K562 (cell line): ENCODE measurements at regions not wholly inside any gene's neighbourhood (a gene's known extent, or its start where the extent isn't known, plus 50 kb on each side); places are given as distances from the start of the nearest gene placed in this dataset. TPM values are rescaled to one million over a fixed set of nuclear protein-coding genes. Genes with fewer than 3 reads are reported as not detected.

ENCODE experiments used
- ATAC-seq: fragments of 200-7000 bp; cut with Tn5 transposase; 3 replicates; pipeline ENCODE4 v1.9.1; 2020; ENCODE audit warnings: moderate library complexity
- BruUV-seq: library from RNA; stranded (reverse); fragments of 400-500 nt; replicated peaks from 2 replicates; lab custom pipeline; 2021; lab: Mats Ljungman, UMichigan
- CTCF ChIA-PET: fragments of 300-600 bp; formaldehyde crosslinking; extraction: SDS; loops from one replicate; lab custom pipeline; 2021; ENCODE audit warnings: low intra/inter-chr PET ratio; lab: Yijun Ruan, JAX
- POLR2A ChIA-PET: fragments of 300-600, 350-650 bp; sonication (Branson Sonifier 250); formaldehyde crosslinking; extraction: SDS; loops from one replicate; lab custom pipeline; 2021; ENCODE audit warnings: antibody characterized with exemption, inconsistent platforms; lab: Yijun Ruan, JAX
- DNase-seq, 4 experiments: peaks; one replicate each; pipeline versions ENCODE4 v3.0.0 to v3.0.0-alpha.2; 2011 to 2018; ENCODE audit warnings: low spot score in 3 of 4, mixed read lengths in 3 of 4; ENCODE audit errors: extremely low read depth in 1 of 4
- FAIRE-seq: peaks from 2 replicates; lab custom pipeline; 2011; peaks lifted over from hg19 to GRCh38; lab: Jason Lieb, UNC
- H2AFZ ChIP-seq: 2 replicates; pipeline ENCODE4 v1.6.0; 2011; ENCODE audit warnings: low read depth, low read length, control low read depth, inconsistent platforms
- H3K27ac ChIP-seq: fragments of 200-600 bp; 3 replicates; pipeline ENCODE4 v1.8.0; 2011; ENCODE audit warnings: low read depth, mild to moderate bottlenecking, control low read depth, inconsistent platforms, low read length, moderate library complexity, mixed read lengths; ENCODE audit errors: extremely low read depth
- H3K27me3 ChIP-seq, 2 experiments: fragments of 300-600 bp in 1 of 2; 2 replicates in 1 of 2; 3 replicates in 1 of 2; pipeline versions ENCODE4 v1.6.0 to v1.8.0; 2011; ENCODE audit warnings: inconsistent platforms in 2 of 2, low read length in 2 of 2, mild to moderate bottlenecking in 1 of 2, mixed read lengths in 1 of 2, moderate library complexity in 1 of 2; ENCODE audit not compliant: control insufficient read depth in 2 of 2, insufficient read depth in 2 of 2
- H3K36me3 ChIP-seq: fragments of 300-600 bp; 3 replicates; pipeline ENCODE4 v1.8.0; 2011; ENCODE audit warnings: mild to moderate bottlenecking, low read length, inconsistent platforms; ENCODE audit not compliant: control insufficient read depth, insufficient read depth
- H3K4me1 ChIP-seq, 2 experiments: fragments of 200-600 bp in 1 of 2; replicated peaks in 1 of 2; 2 replicates in 1 of 2; 3 replicates in 1 of 2; pipeline versions ENCODE4 v1.5.1 to v1.8.0; 2011; ENCODE audit warnings: inconsistent platforms in 2 of 2, low read length in 2 of 2, mild to moderate bottlenecking in 1 of 2, mixed read lengths in 1 of 2, moderate library complexity in 1 of 2; ENCODE audit not compliant: control insufficient read depth in 2 of 2, insufficient read depth in 2 of 2
- H3K4me2 ChIP-seq: 2 replicates; pipeline ENCODE4 v1.6.1; 2011; ENCODE audit warnings: low read length, control low read depth, inconsistent platforms, mixed read lengths; ENCODE audit not compliant: insufficient read depth
- H3K4me3 ChIP-seq: fragments of 200-600 bp; sonication (generic), shearing (Covaris generic); 2 replicates; pipeline ENCODE4 v1.5.1; 2016; ENCODE audit warnings: control low read depth, inconsistent platforms
- H3K79me2 ChIP-seq: fragments of 200-600 bp; 3 replicates; pipeline ENCODE4 v1.8.0; 2011; ENCODE audit warnings: low read length, inconsistent platforms; ENCODE audit not compliant: control insufficient read depth, insufficient read depth
- H3K9ac ChIP-seq, 2 experiments: 2 replicates each; pipeline versions ENCODE4 v1.6.0 to v1.6.1; 2011; ENCODE audit warnings: low read depth in 2 of 2, low read length in 2 of 2, control low read depth in 1 of 2, inconsistent platforms in 1 of 2, mild to moderate bottlenecking in 1 of 2, mixed read lengths in 1 of 2; ENCODE audit not compliant: insufficient read depth in 1 of 2
- H3K9me1 ChIP-seq: one replicate; pipeline ENCODE4 v1.6.0; 2011; ENCODE audit warnings: inconsistent platforms, mild to moderate bottlenecking, low read length, moderate library complexity; ENCODE audit not compliant: control insufficient read depth, insufficient read depth
- H3K9me3 ChIP-seq: replicated peaks from 2 replicates; pipeline ENCODE4 v1.5.1; 2011; ENCODE audit warnings: low read depth, low read length, inconsistent platforms; ENCODE audit not compliant: control insufficient read depth, insufficient read depth
- H4K20me1 ChIP-seq: replicated peaks from 2 replicates; pipeline ENCODE4 v1.6.1; 2011; ENCODE audit warnings: low read length, inconsistent platforms, mixed read lengths; ENCODE audit not compliant: control insufficient read depth, insufficient read depth
- CHD2 ChIP-seq: IDR thresholded peaks from 2 replicates; pipeline ENCODE4 v1.6.1; 2011; ENCODE audit warnings: low read depth, low read length
- IFI16 ChIP-seq: fragments of 250-450 bp; sonication (Bioruptor Pico); IDR thresholded peaks from 2 replicates; pipeline ENCODE4 v2.1.2; 2022; ENCODE audit warnings: mild to moderate bottlenecking, inconsistent platforms
- NCOA1 ChIP-seq: fragments of 450-650 bp; IDR thresholded peaks from 2 replicates; pipeline ENCODE4 v1.6.1; 2016; ENCODE audit warnings: low read depth
- RBM39 ChIP-seq: fragments of 200-400 bp; formaldehyde crosslinking; optimal IDR thresholded peaks from 2 replicates; pipeline ENCODE3; 2018; ENCODE audit warnings: low read depth, low read length
- SNIP1 ChIP-seq: fragments of 450-650 bp; IDR thresholded peaks from 2 replicates; pipeline ENCODE4 v1.7.1; 2017; ENCODE audit warnings: low read depth, mild to moderate bottlenecking
- WGBS: fragments of 100-300 bp; shearing (Covaris generic); methylation state at CpG from one replicate; pipeline ENCODE4 v1.1.6; 2016; ENCODE audit warnings: low coverage, mixed read lengths; ENCODE audit not compliant: insufficient coverage; ENCODE audit errors: missing lambda C conversion rate; 5-methylcytosine and 5-hydroxymethylcytosine counted together
- in situ Hi-C: fragments of 300-500 bp; cut with MboI; formaldehyde crosslinking; loops from 4 replicates; pipeline ENCODE4 v1.15.0; 2018; ENCODE audit warnings: inconsistent platforms, mixed read lengths
- intact Hi-C: fragments of 100-400 bp; cut with micrococcal nuclease; formaldehyde crosslinking; loops from 2 replicates; pipeline ENCODE4 v1.14.2; 2022
- small RNA-seq: library from RNA; depleted of rRNA; stranded (forward); fragments of <200 nt; gene quantifications from one replicate; pipeline ENCODE3, GENCODE V24; 2014

DNA sequence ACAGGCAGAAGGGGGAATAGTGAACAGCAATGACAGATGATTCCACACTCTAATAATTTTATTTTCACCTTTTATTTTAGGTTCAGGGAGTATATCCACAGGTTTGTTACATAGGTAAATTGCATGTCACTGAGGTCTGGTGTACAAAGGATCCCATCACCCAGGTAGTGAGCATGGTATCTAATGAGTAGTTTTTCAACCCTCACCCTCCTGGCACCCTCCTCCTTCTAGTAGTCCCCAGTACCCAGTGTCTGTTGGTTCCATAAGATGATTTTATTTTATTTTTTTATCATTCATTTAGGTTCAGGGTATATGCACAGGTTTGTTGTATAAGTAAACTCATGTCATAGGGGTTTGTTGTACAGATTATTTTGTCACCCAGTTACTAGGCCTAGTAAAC, 58.6 kb upstream of the UGT8 start:
- CTCF ChIA-PET = no interaction called here
- no peak overlapping the region for H3K9ac ChIP-seq
- H3K4me2 ChIP-seq = no peak overlapping the region
- no peaks in the 10 kb centered on the region for H3K79me2 ChIP-seq
- no peaks in the 10 kb centered on the region for H3K9me1 ChIP-seq
- no peak for DNase-seq
- H3K27me3 ChIP-seq = no peaks in the 10 kb centered on the region
- no peaks in the 10 kb centered on the region for H3K36me3 ChIP-seq
- H3K9me3 ChIP-seq = no peaks in the 10 kb centered on the region; the same call in 1 of the 2 replicates
- FAIRE-seq = no peak
- intact Hi-C loops (no loop called here), in situ Hi-C loops (no loop called here)
- BruUV-seq = no TSS peak
- H3K27ac ChIP-seq = no peak overlapping the region
- TF ChIP-seq RBM39 (no peak), IFI16 (CRISPR knock-in tag) (no peak), SNIP1 (no peak)
- no peak overlapping the region for H2AFZ ChIP-seq
- no peak for ATAC-seq
- POLR2A ChIA-PET = no interaction called here
- no peaks in the 10 kb centered on the region for H4K20me1 ChIP-seq
- no peaks in the 10 kb centered on the region for H3K4me1 ChIP-seq
- no peak overlapping the region for H3K4me3 ChIP-seq

DNA sequence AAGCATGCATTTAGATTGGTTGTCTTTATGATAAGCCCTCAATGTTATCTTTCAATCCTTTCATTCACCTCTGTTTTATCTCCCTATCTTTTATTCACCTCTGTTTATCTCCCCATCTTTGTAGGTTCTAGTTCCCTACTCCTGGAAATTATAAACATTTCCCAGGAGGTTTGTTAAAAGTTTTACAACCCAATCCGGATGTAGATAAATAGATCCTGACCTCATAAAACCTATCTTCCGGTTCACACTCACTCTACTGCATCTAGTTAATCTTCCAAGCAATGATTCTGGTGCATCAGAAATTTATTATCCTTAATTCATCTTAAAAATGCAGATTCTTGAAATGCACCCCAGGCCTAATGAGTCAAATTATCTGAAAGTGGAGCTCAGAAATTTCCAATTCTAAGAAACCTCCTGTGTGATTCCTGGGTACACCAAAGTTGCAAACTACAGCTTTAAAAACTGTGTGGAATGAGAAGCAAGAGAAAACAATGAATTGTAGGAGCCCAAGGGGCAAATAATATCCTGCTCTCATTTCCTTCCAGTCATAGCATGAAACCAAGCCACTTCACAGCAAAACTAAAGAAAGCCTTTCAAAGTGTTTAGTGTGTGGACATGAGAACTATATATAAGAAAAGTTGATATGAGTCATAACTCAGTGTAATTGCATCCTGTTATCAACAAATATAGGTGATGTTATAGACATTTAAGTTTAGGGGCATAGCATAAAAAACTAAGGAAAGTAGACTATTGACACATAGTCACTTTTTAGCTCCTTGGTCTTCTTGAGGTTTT, 51.1 kb upstream of the UGT8 start:
- ATAC-seq (no peak), DNase-seq (no peak), FAIRE-seq (no peak)
- POLR2A ChIA-PET = no interaction called here
- Histone ChIP-seq H4K20me1 (no peaks in the 10 kb centered on the region), H3K9me3 (no peaks in the 10 kb centered on the region), H3K4me3 (no peak overlapping the region), H3K4me1 (no peaks in the 10 kb centered on the region), H2AFZ (no peak overlapping the region), H3K79me2 (no peaks in the 10 kb centered on the region), H3K9ac (no peak overlapping the region), H3K27me3 (no peaks in the 10 kb centered on the region), H3K27ac (no peak overlapping the region), H3K9me1 (no peaks in the 10 kb centered on the region), H3K36me3 (no peaks in the 10 kb centered on the region), H3K4me2 (no peak overlapping the region)
- no TSS peak for BruUV-seq
- 0% methylated on average over 2 of the region's 2 CpGs for WGBS
- no peak for TF ChIP-seq NCOA1
- no peak for TF ChIP-seq CHD2
- intact Hi-C loops (no loop called here), in situ Hi-C loops (no loop called here)
- CTCF ChIA-PET = no interaction called here

Small RNA genes in the stretch of these regions (small RNA-seq; reads per million reads assigned to genes)
- gene AC093815.1 = not detected
